ENCODE measurements at regions not wholly inside any gene's neighbourhood (a gene's known extent, or its start where the extent isn't known, plus 50 kb on each side); places are given as distances from the start of the nearest gene placed in this dataset.

DNA sequence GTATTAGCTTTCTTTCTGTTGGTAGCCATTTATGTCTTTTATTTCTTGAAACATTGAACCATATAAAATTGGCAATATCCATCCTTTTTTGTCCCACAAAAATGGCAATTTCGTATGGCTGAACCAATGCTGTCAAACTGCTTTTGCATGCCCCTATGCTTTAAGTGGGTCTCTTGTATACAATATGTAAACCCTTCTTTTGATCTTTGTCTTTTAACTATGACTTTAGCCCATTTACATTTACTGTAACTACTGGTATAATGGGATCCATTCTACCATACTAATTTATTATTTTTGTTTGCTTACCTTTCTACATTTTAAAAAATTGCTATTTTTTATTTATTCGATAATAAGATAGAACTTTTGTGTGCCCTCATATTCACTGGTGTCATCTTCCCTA lies 93.4 kb downstream of the TENT4A start:
- TF ChIP-seq, protein P1, sequence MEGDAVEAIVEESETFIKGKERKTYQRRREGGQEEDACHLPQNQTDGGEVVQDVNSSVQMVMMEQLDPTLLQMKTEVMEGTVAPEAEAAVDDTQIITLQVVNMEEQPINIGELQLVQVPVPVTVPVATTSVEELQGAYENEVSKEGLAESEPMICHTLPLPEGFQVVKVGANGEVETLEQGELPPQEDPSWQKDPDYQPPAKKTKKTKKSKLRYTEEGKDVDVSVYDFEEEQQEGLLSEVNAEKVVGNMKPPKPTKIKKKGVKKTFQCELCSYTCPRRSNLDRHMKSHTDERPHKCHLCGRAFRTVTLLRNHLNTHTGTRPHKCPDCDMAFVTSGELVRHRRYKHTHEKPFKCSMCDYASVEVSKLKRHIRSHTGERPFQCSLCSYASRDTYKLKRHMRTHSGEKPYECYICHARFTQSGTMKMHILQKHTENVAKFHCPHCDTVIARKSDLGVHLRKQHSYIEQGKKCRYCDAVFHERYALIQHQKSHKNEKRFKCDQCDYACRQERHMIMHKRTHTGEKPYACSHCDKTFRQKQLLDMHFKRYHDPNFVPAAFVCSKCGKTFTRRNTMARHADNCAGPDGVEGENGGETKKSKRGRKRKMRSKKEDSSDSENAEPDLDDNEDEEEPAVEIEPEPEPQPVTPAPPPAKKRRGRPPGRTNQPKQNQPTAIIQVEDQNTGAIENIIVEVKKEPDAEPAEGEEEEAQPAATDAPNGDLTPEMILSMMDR (IDR thresholded peaks at IDR 0.05 in 4 of 5, conservative IDR thresholded peaks at IDR 0.05 in 1 of 5), result no peak
- TF ChIP-seq POLR2A (IDR thresholded peaks at IDR 0.05), result no peak

Data from gastrocnemius medialis (tissue), 4 donors.